ENCODE measurements at regions not wholly inside any gene's neighbourhood (a gene's known extent, or its start where the extent isn't known, plus 50 kb on each side); places are given as distances from the start of the nearest gene placed in this dataset.

DNA sequence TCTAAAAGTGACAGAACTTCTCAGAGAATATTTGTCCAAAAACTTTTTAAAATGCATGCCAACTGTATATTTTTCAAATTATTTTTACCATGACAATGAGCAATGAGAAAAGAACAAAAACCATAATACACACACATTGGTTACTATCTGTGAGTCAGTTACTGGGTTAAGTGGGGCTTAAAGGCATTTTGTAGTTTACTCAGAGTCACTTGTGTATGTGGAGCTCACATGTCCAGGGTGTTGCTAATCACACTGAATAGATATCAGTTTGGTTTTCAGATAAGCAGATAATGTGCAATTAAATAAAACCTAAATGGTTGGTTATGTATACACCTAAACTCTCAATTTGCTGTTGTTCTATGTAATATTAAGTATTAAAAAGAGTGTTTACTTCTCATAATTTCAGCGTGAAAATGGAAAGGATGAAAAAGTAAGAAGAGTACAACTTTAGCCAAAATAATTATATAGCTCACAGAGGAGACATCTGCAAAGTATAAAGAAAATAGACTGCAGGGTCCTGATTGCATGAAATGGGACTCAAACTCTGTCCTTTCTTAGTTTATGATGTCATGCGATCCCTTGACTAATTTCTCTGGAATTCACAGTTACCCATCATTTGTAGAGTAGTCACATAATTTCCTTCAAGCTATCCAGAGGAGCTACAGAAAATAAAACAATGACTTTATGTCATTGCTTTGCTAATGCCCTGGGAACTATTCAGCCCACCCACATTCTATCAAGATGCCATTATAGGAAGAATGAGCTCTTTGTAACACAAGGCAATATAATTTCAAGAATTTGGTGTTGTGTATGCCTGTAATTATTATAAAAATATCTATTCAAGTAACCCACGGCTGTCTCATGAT, 388.0 kb upstream of the ZNF608 start:
- Histone ChIP-seq H3K27me3 (replicated peaks) (no peaks in the 10 kb centered on the region), H3K4me3 (no peak overlapping the region), H3K9me3 (replicated peaks) (peaks cover 6% of the 10 kb centered on the region; the same call in 1 of the 2 replicates), H3K36me3 (peaks cover 2% of the 10 kb centered on the region; the same call in 1 of the 2 replicates), H3K4me1 (replicated peaks) (peaks cover 36% of the 10 kb centered on the region), H3K27ac (peak overlapping the region; percentile 96)
- peak; percentile 79 to 98 for DNase-seq (ENCODE audit: low read depth in 1 of 2, low spot score in 2 of 2)

DNA sequence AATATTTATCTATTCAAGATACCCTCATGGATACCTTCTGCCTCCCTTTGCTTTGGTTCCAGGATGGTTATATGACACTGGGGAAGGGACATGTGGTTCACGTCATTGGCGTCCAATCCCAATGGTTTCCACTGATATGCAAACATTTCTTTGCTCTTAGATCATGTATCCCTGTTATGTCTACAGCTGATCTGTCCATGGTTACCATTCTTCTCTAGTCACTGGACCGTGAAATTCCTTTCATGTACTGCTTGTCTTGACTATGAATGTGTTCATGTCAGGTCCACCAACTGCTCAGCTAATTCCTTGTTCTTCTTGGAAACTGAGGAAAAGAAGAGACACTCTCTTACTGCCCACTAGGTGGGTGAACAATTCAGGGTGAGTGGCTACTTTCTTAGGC, 391.1 kb upstream of the ZNF608 start:
- Histone ChIP-seq H3K9me3 (replicated peaks) (peaks cover 4% of the 10 kb centered on the region; the same call in 1 of the 2 replicates), H3K27me3 (replicated peaks) (no peaks in the 10 kb centered on the region), H3K4me3 (no peak overlapping the region), H3K27ac (no peak overlapping the region), H3K4me1 (replicated peaks) (peaks cover 57% of the 10 kb centered on the region), H3K36me3 (peaks cover 2% of the 10 kb centered on the region; the same call in 1 of the 2 replicates)
- peak in 1 of 2 experiments; percentile 23 for DNase-seq (ENCODE audit: low read depth in 1 of 2, low spot score in 2 of 2)

- no peak for DNase-seq (ENCODE audit: low read depth in 1 of 2, low spot score in 2 of 2)
- Histone ChIP-seq H3K4me3 (no peak overlapping the region), H3K27ac (no peak overlapping the region), H3K27me3 (replicated peaks) (no peaks in the 10 kb centered on the region), H3K4me1 (replicated peaks) (peaks cover 54% of the 10 kb centered on the region), H3K9me3 (replicated peaks) (no peaks in the 10 kb centered on the region; the same call in 1 of the 2 replicates), H3K36me3 (peaks cover 2% of the 10 kb centered on the region; the same call in 1 of the 2 replicates)
Observed at GRCh38 chr5:125138266-125138665, 391.8 kb upstream of the ZNF608 start.

- Histone ChIP-seq H3K9me3 (replicated peaks) (no peaks in the 10 kb centered on the region), H3K4me3 (no peak overlapping the region), H3K4me1 (replicated peaks) (peaks cover 41% of the 10 kb centered on the region), H3K36me3 (peaks cover 2% of the 10 kb centered on the region; the same call in 1 of the 2 replicates), H3K27me3 (replicated peaks) (no peaks in the 10 kb centered on the region), H3K27ac (0 out of 2 replicates have a peak overlapping the region, but pooled peaks have one; percentile 74)
- no peak for DNase-seq (ENCODE audit: low read depth in 1 of 2, low spot score in 2 of 2)
Observed at GRCh38 chr5:125139590-125139989, 393.2 kb upstream of the ZNF608 start.

GRCh38 chr5:125140220-125140619, 393.8 kb upstream of the ZNF608 start:
- peaks cover 2% of the 10 kb centered on the region; the same call in 1 of the 2 replicates for H3K36me3 ChIP-seq
- H3K27ac ChIP-seq: peak overlapping the region; percentile 74
- H3K9me3 ChIP-seq (replicated peaks): no peaks in the 10 kb centered on the region
- H3K4me1 ChIP-seq (replicated peaks): peaks cover 37% of the 10 kb centered on the region
- no peak overlapping the region for H3K4me3 ChIP-seq
- DNase-seq (ENCODE audit: low read depth in 1 of 2, low spot score in 2 of 2): no peak
- H3K27me3 ChIP-seq (replicated peaks): no peaks in the 10 kb centered on the region

- no peaks in the 10 kb centered on the region for H3K27me3 ChIP-seq (replicated peaks)
- peaks cover 31% of the 10 kb centered on the region for H3K4me1 ChIP-seq (replicated peaks)
- no peaks in the 10 kb centered on the region for H3K9me3 ChIP-seq (replicated peaks)
- peak overlapping the region; percentile 74 for H3K27ac ChIP-seq
- H3K4me3 ChIP-seq: no peak overlapping the region
- DNase-seq (ENCODE audit: low read depth in 1 of 2, low spot score in 2 of 2): peak; percentile 63 to 78
- H3K36me3 ChIP-seq: peaks cover 2% of the 10 kb centered on the region; the same call in 1 of the 2 replicates
Observed at GRCh38 chr5:125140855-125141254, 394.4 kb upstream of the ZNF608 start.

GRCh38 chr5:125142458-125142857, 396.0 kb upstream of the ZNF608 start:
- Histone ChIP-seq H3K9me3 (replicated peaks) (no peaks in the 10 kb centered on the region), H3K27me3 (replicated peaks) (no peaks in the 10 kb centered on the region), H3K27ac (no peak overlapping the region), H3K4me1 (replicated peaks) (peaks cover 26% of the 10 kb centered on the region), H3K4me3 (no peak overlapping the region), H3K36me3 (peaks cover 2% of the 10 kb centered on the region; the same call in 1 of the 2 replicates)
- no peak for DNase-seq (ENCODE audit: low read depth in 1 of 2, low spot score in 2 of 2)

DNA sequence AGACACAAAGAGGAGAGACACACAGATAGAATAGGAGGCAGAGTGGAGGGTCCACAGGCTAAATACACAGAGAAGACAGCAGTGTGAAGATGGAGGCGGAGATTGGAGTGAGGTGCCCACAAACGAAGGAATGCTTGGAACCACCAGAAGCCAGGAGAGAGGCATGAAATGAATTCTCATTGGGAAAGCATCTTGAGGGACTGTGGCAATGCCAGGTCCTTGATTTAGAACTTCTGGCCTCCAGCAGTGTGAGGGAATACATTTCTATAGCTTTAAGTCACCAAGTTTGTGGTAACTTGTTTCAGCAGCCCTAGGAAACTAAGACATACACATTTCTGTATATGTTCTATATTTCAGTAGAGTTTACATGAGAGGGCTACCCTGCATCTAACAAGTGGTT, 396.6 kb upstream of the ZNF608 start:
- Histone ChIP-seq H3K4me1 (replicated peaks) (peaks cover 26% of the 10 kb centered on the region), H3K27ac (no peak overlapping the region), H3K36me3 (peaks cover 2% of the 10 kb centered on the region; the same call in 1 of the 2 replicates), H3K4me3 (no peak overlapping the region), H3K27me3 (replicated peaks) (no peaks in the 10 kb centered on the region), H3K9me3 (replicated peaks) (no peaks in the 10 kb centered on the region)
- DNase-seq (ENCODE audit: low read depth in 1 of 2, low spot score in 2 of 2): no peak

DNA sequence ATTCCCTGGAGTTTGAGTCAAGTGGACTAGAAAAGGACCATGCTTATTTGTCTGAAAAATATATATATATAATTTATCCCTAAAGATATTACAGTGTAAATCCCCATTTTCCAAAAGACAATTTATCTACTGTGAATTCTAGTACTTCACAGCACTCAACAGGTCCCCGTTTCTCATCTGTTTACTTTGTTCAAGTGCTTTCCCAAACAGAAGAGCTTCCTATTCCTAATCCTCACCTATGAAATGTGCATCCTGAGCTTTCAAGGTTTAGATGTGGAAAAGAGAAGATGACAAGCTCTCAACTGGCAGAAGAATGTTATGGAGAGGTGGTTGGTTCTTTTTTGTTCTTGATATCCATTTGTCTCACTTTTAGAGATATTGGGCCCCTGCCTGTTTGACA, 401.6 kb upstream of the ZNF608 start:
- Histone ChIP-seq H3K4me1 (replicated peaks) (peaks cover 9% of the 10 kb centered on the region), H3K4me3 (no peak overlapping the region), H3K36me3 (no peaks in the 10 kb centered on the region), H3K27ac (no peak overlapping the region), H3K9me3 (replicated peaks) (no peaks in the 10 kb centered on the region), H3K27me3 (replicated peaks) (no peaks in the 10 kb centered on the region)
- no peak for DNase-seq (ENCODE audit: low read depth in 1 of 2, low spot score in 2 of 2)

DNA sequence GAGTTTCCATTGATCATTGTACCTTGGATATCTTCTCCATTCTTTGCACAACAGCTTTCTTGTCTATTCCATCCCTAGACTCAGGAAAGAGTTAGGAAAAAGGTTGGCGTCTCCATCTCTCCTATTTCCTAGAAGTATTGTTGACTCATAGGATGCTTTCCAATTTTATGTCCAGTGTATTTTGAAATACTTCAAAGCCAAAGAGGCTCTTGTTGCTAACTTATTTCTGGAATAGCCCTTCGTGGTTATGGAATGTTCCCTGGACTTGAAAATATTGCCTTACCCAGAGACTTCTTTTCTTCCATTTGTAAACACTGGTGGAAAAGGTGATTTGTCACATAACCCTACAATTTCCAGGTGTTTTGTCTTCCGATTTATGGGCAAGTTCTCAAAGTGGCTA, 402.3 kb upstream of the ZNF608 start:
- Histone ChIP-seq H3K27ac (no peak overlapping the region), H3K4me3 (no peak overlapping the region), H3K9me3 (replicated peaks) (no peaks in the 10 kb centered on the region), H3K4me1 (replicated peaks) (peaks cover 15% of the 10 kb centered on the region), H3K27me3 (replicated peaks) (no peaks in the 10 kb centered on the region), H3K36me3 (no peaks in the 10 kb centered on the region)
- no peak for DNase-seq (ENCODE audit: low read depth in 1 of 2, low spot score in 2 of 2)

GRCh38 chr5:125149110-125149509, 402.7 kb upstream of the ZNF608 start:
- H3K27me3 ChIP-seq (replicated peaks): no peaks in the 10 kb centered on the region
- H3K27ac ChIP-seq: no peak overlapping the region
- no peak overlapping the region for H3K4me3 ChIP-seq
- no peaks in the 10 kb centered on the region for H3K36me3 ChIP-seq
- peaks cover 19% of the 10 kb centered on the region for H3K4me1 ChIP-seq (replicated peaks)
- H3K9me3 ChIP-seq (replicated peaks): no peaks in the 10 kb centered on the region
- no peak for DNase-seq (ENCODE audit: low read depth in 1 of 2, low spot score in 2 of 2)

GRCh38 chr5:125149527-125149926, 403.1 kb upstream of the ZNF608 start:
- H3K36me3 ChIP-seq: no peaks in the 10 kb centered on the region
- H3K9me3 ChIP-seq (replicated peaks): no peaks in the 10 kb centered on the region
- H3K27ac ChIP-seq: no peak overlapping the region
- DNase-seq (ENCODE audit: low read depth in 1 of 2, low spot score in 2 of 2): no peak
- H3K27me3 ChIP-seq (replicated peaks): no peaks in the 10 kb centered on the region
- H3K4me1 ChIP-seq (replicated peaks): peaks cover 23% of the 10 kb centered on the region
- no peak overlapping the region for H3K4me3 ChIP-seq

GRCh38 chr5:125150041-125150669, 403.7 kb upstream of the ZNF608 start:
- H3K27me3 ChIP-seq (replicated peaks): no peaks in the 10 kb centered on the region
- H3K4me1 ChIP-seq (replicated peaks): peaks cover 29% of the 10 kb centered on the region
- no peaks in the 10 kb centered on the region for H3K9me3 ChIP-seq (replicated peaks)
- H3K27ac ChIP-seq: no peak overlapping the region
- H3K4me3 ChIP-seq: no peak overlapping the region
- H3K36me3 ChIP-seq: no peaks in the 10 kb centered on the region
- no peak for DNase-seq (ENCODE audit: low read depth in 1 of 2, low spot score in 2 of 2)

All from SJSA1 (cell line).